ENCODE measurements at regions not wholly inside any gene's neighbourhood (a gene's known extent, or its start where the extent isn't known, plus 50 kb on each side); places are given as distances from the start of the nearest gene placed in this dataset.
"Not testable (repeated sequence)": the region's sequence is repeated elsewhere in the genome, so short reads cannot be mapped to it uniquely, and the experiment has no call there.

DNA sequence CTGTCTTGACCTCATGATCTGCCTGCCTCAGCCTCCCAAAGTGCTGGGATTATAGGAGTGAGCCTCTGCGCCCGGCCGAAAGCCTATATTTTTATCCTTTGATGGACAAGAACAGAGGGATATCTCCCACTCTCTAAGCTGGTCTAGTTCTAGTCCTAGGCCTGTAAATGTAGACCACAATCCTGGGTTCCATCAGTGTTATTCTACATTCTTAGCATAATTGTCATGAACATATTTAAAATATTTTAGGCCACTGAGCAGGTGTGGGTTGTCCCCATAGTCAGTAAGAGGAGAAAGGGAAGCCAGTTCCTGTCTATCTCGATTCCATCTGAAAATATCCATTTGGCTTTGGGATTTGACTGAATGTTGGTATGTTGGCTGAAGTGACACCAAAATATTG lies 118.1 kb downstream of the EBLN2 start:
- DNase-seq = no peak

DNA sequence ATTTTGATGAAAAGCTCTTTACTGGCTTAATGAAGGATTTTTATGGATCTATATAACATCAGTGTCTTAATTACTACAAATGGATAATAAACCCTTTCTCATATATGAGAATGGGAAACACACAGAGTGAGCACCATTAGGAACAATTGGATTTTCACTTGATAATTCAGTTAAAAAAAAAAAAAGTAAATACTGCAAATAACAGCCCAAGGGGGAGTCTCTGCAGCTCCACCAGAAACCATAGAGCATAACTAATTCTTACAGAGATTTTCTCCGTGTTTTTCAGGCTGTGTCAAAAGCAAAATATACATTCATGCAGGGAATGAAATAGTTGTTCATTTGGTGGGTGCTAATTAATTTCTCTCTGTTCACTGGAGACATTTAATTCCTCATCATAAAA lies 125.3 kb downstream of the EBLN2 start:
- DNase-seq = no peak

DNA sequence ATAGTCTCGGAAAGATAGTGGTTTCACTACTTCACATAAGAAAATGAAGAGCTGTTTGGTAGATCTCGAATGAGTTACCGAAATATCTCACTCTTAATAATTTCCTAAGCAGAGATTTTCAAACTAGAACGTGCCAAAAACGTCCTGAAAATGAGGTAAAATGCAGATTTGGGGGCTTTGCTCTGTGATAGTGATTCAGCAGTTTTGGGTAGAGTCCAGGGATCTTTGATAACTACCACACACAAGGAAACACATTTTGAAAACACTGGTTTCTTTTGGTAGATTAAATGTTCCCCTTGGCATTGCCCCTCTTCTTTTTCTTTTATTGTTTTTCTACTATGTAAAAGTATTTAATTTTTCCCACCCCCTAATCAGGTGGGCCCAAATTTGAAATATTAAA lies 125.9 kb downstream of the EBLN2 start:
- no peak for DNase-seq

DNA sequence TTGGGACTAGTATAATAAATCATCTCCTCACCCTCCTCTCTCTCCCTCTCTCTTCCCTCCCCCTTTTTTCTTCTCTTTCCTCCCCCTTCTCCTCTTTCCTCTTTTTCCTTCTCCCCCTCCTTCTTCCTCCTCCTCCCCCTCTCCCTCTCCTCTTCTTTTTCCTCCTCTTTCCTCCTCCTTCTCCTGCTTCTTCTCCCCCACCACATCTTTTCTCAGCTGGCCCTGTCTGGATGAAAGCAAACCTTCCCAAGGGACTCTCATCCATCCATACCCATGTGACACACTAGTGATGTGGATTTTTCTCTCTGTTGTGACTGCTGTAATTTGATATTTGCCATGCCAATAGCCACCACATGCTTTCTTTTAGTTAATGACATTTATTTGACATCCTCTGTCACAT lies 127.2 kb downstream of the EBLN2 start:
- peak; percentile 37 for DNase-seq

DNA sequence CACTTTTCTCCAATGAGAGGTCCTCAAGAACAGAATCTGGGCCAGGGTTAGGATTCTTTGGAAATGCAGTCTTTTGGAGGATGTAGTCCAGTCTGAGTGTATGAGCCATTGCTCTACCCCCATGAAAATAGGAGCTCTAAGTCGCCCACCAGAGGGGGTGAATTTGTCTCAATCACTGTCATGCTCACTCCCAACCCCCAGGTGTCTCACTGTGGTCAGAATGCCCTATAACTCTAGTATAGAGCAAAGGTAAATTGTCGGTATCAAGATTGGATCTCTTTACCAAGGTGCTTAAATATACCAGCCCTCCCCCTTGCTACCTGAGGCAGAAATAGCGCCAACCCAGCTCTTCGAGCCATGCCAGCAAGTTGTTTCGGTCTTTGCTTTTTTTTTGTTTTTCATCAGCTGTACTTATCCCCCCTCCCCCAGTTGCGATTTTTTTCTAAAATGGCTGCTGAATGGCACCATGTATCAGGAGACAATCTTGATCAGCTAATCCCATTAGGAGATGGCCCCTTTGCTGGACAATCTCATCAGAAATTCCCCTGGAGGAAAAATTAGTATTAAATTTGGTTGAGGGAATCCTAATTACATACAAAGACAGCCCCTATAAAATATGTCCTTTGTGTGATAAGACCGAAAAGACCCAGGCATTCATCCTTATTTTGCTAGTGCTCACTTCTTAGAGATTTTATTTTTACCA lies 130.7 kb downstream of the EBLN2 start:
- no peak for DNase-seq

DNA sequence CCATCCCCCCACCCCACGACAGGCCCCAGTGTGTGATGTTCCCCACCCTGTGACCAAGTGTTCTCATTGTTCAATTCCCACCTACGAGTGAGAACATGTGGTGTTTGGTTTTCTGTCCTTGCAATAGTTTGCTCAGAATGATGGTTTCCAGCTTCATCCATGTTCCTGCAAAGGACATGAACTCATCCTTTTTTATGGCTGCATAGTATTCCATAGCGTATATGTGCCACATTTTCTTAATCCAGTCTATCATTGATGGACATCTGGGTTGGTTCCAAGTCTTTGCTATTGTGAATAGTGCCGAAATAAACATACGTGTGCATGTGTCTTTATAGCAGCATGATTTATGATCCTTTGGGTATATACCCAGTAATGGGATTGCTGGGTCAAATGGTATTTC lies 132.5 kb downstream of the EBLN2 start:
- DNase-seq = not testable (repeated sequence)

DNA sequence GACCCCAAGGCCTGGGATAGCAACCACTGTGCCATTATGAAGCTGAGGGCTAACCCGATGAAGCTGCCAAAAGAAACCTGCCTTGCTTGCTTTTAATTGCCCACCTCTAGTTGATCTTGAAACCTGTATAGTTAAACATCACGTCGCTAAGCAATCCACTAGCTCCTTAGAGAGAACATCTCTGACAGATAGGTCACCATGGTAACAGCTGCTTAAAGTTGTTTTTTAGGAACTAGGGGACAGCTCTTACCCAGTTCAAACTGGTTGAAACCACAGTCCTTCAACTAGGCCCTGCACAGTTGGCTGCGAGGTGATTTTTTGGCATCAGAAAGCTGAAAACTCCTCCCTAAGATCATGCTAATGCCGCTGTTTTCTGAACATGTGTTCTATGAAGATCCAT lies 135.7 kb downstream of the EBLN2 start:
- DNase-seq = no peak

DNA sequence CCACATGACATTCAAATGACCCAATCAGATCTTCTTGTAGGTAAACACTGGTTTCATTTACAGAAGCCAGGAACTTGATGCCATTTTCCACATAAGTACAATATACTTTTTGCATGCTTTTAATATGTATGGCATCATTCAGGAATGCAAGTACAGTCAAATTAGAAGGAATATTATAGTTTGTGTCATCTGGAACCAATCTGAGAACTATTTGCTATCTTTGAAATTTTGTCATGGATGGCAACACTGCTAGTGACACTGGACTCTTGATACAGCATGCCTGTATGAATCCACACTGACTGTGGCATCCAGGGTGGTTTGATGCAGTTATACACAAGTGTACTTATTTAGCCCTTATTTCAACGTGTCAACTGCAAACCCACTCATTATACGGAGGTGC lies 141.6 kb downstream of the EBLN2 start:
- DNase-seq = no peak

DNA sequence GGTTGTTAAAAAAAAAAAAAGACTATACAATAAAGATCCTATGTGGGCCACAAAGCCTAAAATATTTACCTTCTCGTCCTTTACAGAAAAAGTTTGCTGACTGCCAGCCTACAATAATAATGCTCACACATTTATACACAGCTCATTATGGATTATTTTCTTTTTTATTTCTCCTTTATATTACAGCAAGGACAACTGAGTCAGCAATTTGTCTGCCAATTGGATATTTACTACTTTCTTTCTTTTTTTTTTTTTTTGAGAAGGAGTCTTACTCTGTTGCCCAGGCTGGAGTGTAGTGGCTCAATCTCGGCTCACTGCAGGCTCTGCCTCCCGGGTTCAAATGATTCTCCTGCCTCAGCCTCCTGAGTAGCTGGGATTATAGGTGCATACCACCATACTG lies 142.2 kb downstream of the EBLN2 start:
- DNase-seq = no peak

DNA sequence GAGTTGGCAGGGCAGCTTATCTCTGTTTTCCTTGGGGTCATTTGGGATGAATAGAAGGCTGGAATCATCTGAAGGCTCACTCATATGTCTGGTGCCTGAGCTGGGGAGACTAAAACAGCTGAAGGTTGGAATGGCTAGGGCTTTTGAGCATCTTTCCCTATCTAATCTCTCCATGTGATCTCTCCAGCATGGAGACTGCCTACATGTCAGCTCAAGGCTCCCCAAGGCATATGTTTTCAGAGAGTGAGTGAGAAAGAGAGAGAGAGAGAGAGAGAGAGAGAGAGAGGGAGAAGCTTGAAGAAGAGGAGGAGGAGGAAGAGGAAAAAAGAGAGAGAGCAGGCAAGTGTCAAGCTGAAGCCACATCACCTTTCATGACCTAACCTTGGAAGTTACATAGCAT lies 143.4 kb downstream of the EBLN2 start:
- no peak for DNase-seq

DNA sequence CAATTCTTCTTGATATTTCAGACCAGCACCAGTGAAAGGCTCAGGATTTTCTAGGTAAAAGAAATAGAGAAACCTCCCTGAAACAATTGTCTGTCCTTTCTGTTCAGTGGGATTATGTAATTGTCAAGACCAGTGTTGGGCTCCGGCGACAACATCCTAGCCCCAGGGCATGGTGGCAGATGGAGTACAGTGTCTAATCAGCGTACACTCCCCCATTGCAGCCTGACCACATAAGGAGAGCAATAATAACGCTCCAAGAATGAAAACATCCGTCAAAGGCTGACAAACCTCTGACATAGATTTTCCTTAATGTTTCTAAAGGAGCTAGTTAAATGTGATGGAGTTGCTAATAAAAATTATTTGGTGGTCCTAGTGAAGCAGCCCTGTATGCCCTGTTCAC lies 144.6 kb downstream of the EBLN2 start:
- DNase-seq = no peak

DNA sequence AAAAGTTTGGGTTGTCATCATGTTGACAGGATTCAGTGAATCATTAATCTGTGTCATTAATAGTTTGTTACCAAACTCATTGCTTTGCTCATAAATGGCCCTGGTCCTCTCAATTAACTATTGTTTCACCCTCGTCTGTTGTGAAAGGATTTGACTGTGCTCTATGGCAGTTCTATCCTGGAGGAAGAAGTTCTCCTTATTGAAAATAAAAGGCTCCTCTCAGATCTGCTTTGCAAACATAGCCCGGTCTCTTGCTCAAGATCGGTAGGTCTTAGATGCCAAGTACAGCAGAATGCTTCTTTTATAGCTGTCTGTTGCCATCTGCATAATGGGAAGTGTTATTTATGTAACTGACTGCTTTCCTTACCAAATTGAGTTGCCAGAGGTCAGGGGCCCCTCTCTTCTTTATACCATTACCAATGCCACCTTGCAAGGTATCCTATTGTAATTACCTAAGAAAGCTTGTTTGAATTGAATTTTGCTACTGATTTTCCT lies 146.5 kb downstream of the EBLN2 start:
- no peak for DNase-seq

DNA sequence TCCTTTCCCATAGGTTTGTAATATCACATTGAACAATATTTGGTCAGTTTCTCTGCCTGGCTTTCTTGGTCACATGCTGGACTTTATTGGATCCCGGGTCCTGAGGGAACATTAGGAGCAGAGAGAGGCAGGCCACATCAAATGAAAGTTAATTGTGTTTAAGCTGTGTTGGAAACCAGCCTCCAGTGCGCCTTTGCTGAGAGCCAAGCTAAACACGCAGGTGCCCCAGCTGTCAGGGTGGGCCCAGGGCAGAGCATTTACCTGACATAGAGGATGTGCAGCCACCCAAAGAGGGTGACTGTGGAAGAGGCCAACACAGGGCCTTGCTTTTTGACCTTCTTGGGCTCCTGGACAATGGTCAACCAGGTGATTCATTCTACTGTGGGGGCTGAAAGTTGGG lies 149.3 kb downstream of the EBLN2 start:
- no peak for DNase-seq

DNA sequence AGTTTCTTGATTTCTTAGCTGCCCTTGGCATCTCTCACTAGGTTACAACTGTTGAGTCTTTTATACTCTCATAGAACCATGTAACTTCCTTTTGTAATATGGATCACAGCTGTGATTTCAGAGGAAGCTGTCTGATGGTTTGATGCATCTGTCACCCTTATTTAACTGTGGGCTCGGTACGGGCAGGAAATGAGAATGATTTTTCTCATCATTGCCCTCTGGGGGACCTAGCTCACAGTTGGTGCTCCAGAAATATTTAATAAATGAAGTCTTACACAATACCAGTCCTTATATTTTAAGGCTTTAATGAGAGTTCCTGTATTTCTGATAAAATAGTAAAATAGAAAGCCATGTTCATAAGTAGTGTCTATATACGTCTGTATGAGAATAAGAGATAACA lies 151.2 kb downstream of the EBLN2 start:
- no peak for DNase-seq

DNA sequence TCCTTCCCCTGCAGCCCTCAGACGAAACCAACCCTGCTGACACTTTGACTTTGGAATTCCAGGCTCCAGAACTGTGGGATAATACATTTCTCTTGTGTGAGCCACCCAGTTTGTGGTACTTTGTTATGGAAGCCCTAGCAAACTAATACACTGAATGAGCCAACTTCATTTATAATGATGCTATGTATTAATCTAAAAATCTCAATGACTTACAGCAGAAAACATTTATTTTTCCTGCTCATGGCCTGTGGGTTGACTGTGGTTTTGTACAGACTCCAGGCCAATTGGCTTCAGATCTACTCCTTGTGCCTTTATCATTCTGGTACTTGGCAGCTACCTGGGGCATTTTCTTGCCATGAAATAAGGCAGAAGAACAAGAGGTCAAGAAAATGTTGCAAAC lies 152.4 kb downstream of the EBLN2 start:
- DNase-seq = no peak

DNA sequence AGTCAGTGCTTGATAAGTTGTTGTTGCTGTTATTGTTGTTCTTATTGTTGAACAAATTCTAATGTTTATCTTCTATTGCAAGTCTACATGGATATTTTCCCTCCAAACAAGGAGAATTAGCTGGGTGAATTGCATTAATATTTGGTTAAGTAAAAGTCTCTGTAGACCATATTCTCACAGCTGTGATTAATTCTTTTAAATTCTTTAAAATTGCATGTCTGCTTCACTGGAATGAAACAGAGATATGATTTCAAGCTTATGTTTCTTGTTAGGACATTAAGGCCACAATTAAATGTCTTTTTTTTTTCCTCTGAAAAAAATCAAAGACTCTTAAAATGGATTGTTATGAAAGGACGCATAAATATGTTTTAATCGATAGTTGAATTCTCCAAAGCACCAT lies 153.4 kb downstream of the EBLN2 start:
- no peak for DNase-seq

DNA sequence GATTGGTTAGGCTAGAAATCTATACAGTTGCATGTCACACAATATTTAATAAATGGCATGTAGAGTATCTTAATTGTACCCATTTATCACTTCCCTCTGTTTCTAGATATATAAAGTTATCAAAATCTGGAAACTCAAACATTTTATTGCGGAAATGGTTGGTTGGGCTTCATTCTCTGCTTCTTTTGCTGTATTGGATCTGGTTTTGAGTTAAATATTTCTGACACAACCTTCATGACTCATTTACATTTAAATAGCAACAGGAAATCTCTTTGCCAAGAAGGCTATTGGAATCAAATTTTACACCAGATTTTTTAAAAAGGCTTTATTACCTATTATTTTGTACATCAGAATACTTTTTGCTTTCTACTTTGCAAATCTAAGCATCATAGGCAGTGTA lies 153.8 kb downstream of the EBLN2 start:
- no peak for DNase-seq

DNA sequence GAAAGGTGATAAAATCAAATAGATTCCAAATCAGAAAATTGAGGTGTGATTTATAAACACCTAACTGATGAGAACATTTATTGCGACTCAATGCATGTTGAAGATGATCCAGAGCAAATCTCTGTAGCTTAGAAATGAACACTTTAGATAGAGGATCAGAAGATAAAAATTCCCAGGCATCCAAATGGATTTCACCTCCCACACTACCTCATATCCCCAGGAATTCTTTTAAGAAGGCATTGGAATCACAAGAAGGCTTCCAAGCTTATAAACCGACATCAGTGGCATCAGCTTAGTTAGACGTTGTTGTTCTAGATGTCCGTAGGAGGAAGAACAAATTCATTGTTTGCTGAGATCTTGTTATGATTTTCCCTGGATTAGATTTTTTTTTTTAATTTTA lies 154.4 kb downstream of the EBLN2 start:
- no peak for DNase-seq

DNA sequence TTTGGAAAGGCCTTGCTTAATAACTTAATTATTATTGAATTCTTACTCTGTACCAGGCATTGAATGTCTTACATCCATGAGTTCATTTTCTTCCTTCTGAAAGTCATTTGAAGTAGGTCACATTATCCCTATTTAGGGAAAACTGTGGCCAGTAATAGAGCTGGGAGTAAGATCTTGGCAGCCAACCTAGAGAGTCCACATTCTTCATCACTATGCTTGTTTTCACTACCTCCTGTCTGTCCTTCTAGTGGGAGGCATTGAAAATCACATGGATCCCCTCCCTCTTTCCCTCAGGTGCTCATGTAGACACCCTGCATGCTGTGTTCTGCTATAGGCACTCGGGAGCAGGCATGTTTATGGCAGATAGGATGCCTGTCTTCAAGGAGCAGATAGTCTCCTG lies 154.9 kb downstream of the EBLN2 start:
- DNase-seq = no peak

DNA sequence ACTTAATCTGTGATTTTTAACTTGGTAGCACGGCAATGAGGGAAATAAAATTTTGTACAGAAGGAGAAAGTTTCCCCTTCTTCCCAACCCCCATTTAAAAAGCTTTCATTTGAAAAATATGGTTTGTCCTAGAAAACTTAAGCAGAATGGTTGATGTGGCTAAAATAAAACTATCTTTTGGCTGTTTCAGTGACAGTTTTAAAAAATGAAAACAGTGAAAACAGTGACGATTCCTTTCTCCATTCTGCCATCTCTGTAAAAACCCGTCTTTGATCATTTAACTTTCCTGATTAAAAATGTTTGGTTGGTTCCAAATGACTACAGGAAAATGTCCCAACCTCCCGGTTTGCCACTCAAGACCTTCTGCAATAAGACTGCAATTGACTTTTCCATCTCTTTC lies 160.7 kb downstream of the EBLN2 start:
- no peak for DNase-seq

DNA sequence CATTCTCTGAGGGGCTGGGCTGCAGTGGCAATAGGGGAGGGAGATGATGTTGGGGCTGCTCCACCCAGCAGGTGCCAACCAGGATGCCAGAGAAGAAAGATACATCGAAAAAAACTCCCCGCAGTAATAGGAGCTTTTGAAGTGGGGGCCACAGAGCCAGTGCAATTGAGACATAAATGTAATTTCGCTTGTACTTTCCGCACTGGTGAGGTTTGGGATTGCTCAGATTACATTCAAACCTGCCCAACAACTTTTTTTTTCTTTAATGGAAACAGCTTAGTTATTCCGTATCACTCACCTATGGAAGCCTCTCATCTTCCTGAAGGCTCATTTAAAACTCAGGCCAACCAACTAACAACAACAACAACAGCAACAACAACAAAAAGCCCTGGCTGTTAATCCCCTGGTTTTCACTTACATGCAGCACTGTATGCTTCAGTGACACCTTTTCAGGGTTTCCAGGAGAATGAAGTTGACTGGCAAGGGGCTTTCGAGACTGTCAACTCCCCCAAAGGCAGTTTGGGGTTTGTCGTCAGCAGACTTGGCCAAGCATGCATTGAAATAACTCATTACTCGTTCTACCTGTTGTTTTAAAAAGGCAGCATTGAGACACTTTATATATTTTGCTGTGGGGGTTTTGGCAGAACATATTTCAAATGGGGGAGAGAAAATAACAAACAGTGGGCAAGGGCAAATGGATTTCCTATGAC lies 163.8 kb downstream of the EBLN2 start:
- no peak for DNase-seq

DNA sequence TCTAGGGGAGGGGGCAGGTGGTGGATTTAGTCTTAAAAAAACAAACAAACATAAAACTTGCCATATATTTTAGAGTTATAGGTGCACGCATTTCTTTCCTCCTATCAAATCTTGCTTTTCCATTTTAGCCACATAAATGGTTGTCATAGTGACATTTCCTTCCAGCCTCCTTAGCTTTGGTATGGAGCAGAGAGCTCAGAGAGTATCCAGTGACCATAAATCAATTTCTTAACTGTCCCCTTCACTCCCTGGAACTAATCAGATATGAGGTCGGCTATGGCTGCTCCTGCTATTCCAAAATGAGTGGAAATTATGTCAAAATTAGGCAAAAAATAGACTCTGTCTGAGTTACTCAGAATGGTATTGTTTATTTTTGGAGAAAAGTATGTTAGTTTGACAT lies 164.5 kb downstream of the EBLN2 start:
- no peak for DNase-seq

DNA sequence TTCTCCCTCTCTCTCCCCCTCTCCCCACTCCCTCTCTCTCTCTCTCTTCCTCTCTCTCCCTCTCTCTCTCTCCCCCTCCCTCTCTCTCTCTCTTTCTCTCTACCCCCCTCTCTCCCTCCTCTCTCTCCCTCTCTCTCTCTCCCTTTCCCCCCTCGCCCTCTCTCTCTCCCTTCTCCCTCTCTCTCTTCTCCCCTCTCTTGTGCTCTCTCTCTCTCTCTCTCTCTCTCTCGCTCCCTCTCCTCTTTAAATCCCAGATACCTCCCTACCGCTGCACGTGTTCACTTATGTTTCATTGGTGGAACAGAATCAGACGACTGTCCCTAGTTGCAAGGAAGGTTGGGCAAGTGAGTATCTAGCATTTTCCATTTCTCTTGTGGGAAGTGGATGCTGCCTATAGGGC lies 166.5 kb downstream of the EBLN2 start:
- DNase-seq = no peak

DNA sequence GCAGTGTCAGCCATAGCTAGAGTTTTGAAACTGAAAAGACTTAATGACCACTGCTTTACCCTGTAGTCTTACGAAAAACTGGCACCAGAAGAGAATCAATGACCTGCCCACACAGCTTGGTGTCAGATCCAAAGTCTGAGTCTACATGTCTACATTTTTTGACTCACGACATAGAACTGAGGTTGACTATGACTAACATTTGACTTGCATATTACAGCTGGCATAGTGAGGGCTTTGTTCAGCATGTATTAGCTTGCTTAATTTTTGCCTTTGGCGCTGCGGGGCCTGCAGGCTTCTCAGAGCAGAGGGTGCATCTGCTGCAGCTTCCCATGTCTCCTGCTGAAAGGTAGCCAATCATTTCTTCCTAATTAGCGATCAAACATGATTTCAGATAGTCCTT lies 167.0 kb downstream of the EBLN2 start:
- no peak for DNase-seq

DNA sequence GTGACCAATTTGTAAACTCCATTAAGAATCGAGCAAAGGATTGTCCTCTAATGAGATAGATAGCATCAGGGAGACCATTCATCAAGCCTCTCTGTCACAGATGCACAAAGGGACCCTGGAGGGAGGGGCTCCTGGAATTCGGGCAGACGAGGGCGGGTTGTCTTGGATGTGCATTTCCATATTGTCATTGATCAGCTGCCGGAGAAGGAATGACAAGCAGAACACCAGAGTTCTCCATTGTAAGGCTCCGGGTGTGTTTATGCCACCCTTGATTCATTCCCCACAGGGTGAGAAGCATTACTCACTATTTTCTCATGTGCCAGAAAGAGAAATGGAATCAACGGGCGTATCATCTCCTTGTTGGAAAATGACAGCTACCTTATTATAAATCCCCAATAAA lies 167.5 kb downstream of the EBLN2 start:
- DNase-seq = no peak
